ENCODE measurements at regions not wholly inside any gene's neighbourhood (a gene's known extent, or its start where the extent isn't known, plus 50 kb on each side); places are given as distances from the start of the nearest gene placed in this dataset.

GRCh38 chr12:123054371-123054770 is 73.9 kb downstream of the ARL6IP4 start:
- Histone ChIP-seq H3K27me3 (replicated peaks; ENCODE audit: insufficient read depth) (no peaks in the 10 kb centered on the region), H3K4me3 (no peak overlapping the region), H4K20me1 (ENCODE audit: insufficient read depth) (no peaks in the 10 kb centered on the region), H3K9me2 (ENCODE audit: insufficient read depth) (no peaks in the 10 kb centered on the region), H3K27ac (no peak overlapping the region), H3K79me2 (ENCODE audit: insufficient read depth) (no peaks in the 10 kb centered on the region), H2AFZ (no peak overlapping the region), H3K36me3 (ENCODE audit: low read depth) (no peaks in the 10 kb centered on the region), H3F3A (ENCODE audit: insufficient read depth) (peaks cover 15% of the 10 kb centered on the region), H3K4me1 (ENCODE audit: insufficient read depth) (peaks cover 11% of the 10 kb centered on the region), H3K4me2 (ENCODE audit: unreplicated experiment) (no peak overlapping the region), H3K9me3 (ENCODE audit: low read depth) (no peaks in the 10 kb centered on the region), H3K9ac (no peak overlapping the region)
- no peak for DNase-seq
- TF ChIP-seq EZH2 (IDR thresholded peaks at IDR 0.05; ENCODE audit: insufficient read depth, poor library complexity, severe bottlenecking) (no peak), EZH2phosphoT487 (IDR thresholded peaks at IDR 0.05; ENCODE audit: insufficient read depth, low read depth) (no peak)
- in situ Hi-C loops (cut with MboI): no loop called here
- 84 to 91% methylated on average over 2 of the region's 2 CpGs for WGBS, 2 experiments (ENCODE audit: low coverage in 1 of 2, low lambda C conversion rate in 2 of 2, missing lambda C conversion rate in 2 of 2)

- H3K9me2 ChIP-seq (ENCODE audit: insufficient read depth): no peaks in the 10 kb centered on the region
- no peak for DNase-seq
- no peak overlapping the region for H3K9ac ChIP-seq
- H3F3A ChIP-seq (ENCODE audit: insufficient read depth): peaks cover 19% of the 10 kb centered on the region
- TF ChIP-seq EZH2 (IDR thresholded peaks at IDR 0.05; ENCODE audit: insufficient read depth, poor library complexity, severe bottlenecking) (no peak), EZH2phosphoT487 (IDR thresholded peaks at IDR 0.05; ENCODE audit: insufficient read depth, low read depth) (no peak)
- H3K27ac ChIP-seq: no peak overlapping the region
- in situ Hi-C loops (cut with MboI): no loop called here
- H3K4me1 ChIP-seq (ENCODE audit: insufficient read depth): peaks cover 14% of the 10 kb centered on the region
- H4K20me1 ChIP-seq (ENCODE audit: insufficient read depth): no peaks in the 10 kb centered on the region
- no peak overlapping the region for H3K4me2 ChIP-seq (ENCODE audit: unreplicated experiment)
- H3K27me3 ChIP-seq (replicated peaks; ENCODE audit: insufficient read depth): no peaks in the 10 kb centered on the region
- no peaks in the 10 kb centered on the region for H3K36me3 ChIP-seq (ENCODE audit: low read depth)
- no peaks in the 10 kb centered on the region for H3K79me2 ChIP-seq (ENCODE audit: insufficient read depth)
- no peak overlapping the region for H3K4me3 ChIP-seq
- no peaks in the 10 kb centered on the region for H3K9me3 ChIP-seq (ENCODE audit: low read depth)
- WGBS, 2 experiments (ENCODE audit: low coverage in 1 of 2, low lambda C conversion rate in 2 of 2, missing lambda C conversion rate in 2 of 2): 85 to 89% methylated on average over 3 of the region's 3 CpGs
- no peak overlapping the region for H2AFZ ChIP-seq
These were observed 71.1 kb downstream of the ARL6IP4 start for GRCh38 chr12:123051556-123051955.

- Histone ChIP-seq H3K9me3 (ENCODE audit: low read depth) (no peaks in the 10 kb centered on the region), H3K79me2 (ENCODE audit: insufficient read depth) (no peaks in the 10 kb centered on the region), H3K36me3 (ENCODE audit: low read depth) (no peaks in the 10 kb centered on the region), H3K27me3 (replicated peaks; ENCODE audit: insufficient read depth) (no peaks in the 10 kb centered on the region), H3K4me3 (no peak overlapping the region), H3K9me2 (ENCODE audit: insufficient read depth) (no peaks in the 10 kb centered on the region), H3K4me1 (ENCODE audit: insufficient read depth) (peaks cover 14% of the 10 kb centered on the region), H3K4me2 (ENCODE audit: unreplicated experiment) (no peak overlapping the region), H3K27ac (no peak overlapping the region), H2AFZ (no peak overlapping the region), H3F3A (ENCODE audit: insufficient read depth) (peaks cover 19% of the 10 kb centered on the region), H3K9ac (no peak overlapping the region), H4K20me1 (ENCODE audit: insufficient read depth) (no peaks in the 10 kb centered on the region)
- WGBS, 2 experiments (ENCODE audit: low coverage in 1 of 2, low lambda C conversion rate in 2 of 2, missing lambda C conversion rate in 2 of 2): 75 to 78% methylated on average over 4 of the region's 4 CpGs
- in situ Hi-C loops (cut with MboI): no loop called here
- TF ChIP-seq EZH2 (IDR thresholded peaks at IDR 0.05; ENCODE audit: insufficient read depth, poor library complexity, severe bottlenecking) (no peak), EZH2phosphoT487 (IDR thresholded peaks at IDR 0.05; ENCODE audit: insufficient read depth, low read depth) (no peak)
- no peak for DNase-seq
These were observed 70.4 kb downstream of the ARL6IP4 start for GRCh38 chr12:123050913-123051312.

GRCh38 chr12:123050331-123050831 is 69.9 kb downstream of the ARL6IP4 start:
- Histone ChIP-seq H3F3A (ENCODE audit: insufficient read depth) (peaks cover 19% of the 10 kb centered on the region), H3K79me2 (ENCODE audit: insufficient read depth) (no peaks in the 10 kb centered on the region), H4K20me1 (ENCODE audit: insufficient read depth) (no peaks in the 10 kb centered on the region), H3K9me2 (ENCODE audit: insufficient read depth) (no peaks in the 10 kb centered on the region), H3K9me3 (ENCODE audit: low read depth) (no peaks in the 10 kb centered on the region), H3K9ac (no peak overlapping the region), H3K27ac (peak overlapping the region; percentile 44; the same call in 1 of the 2 replicates), H3K27me3 (replicated peaks; ENCODE audit: insufficient read depth) (no peaks in the 10 kb centered on the region), H3K4me3 (no peak overlapping the region), H3K4me1 (ENCODE audit: insufficient read depth) (peaks cover 14% of the 10 kb centered on the region), H3K4me2 (ENCODE audit: unreplicated experiment) (no peak overlapping the region), H3K36me3 (ENCODE audit: low read depth) (no peaks in the 10 kb centered on the region), H2AFZ (no peak overlapping the region)
- DNase-seq: peak; percentile 84
- 22 to 23% methylated on average over 6 of the region's 6 CpGs for whole genome bisulfite sequencing, 2 experiments (ENCODE audit: low coverage in 1 of 2, low lambda C conversion rate in 2 of 2, missing lambda C conversion rate in 2 of 2)
- in situ Hi-C loops (cut with MboI): no loop called here
- TF ChIP-seq EZH2 (IDR thresholded peaks at IDR 0.05; ENCODE audit: insufficient read depth, poor library complexity, severe bottlenecking) (no peak), EZH2phosphoT487 (IDR thresholded peaks at IDR 0.05; ENCODE audit: insufficient read depth, low read depth) (no peak)

Measured in GM23248 (cell line).